Right renal pelvis (tissue), 4 donors: ENCODE measurements at regions not wholly inside any gene's neighbourhood (a gene's known extent, or its start where the extent isn't known, plus 50 kb on each side); places are given as distances from the start of the nearest gene placed in this dataset.

ENCODE experiments used
- DNase-seq, 4 donors: peaks; one replicate each; pipeline ENCODE4 v3.0.0-alpha.2; 2013; ENCODE audit warnings: low read depth in 4 of 4, low spot score in 3 of 4, missing footprints in 1 of 4

- DNase-seq: no peak
Observed at GRCh38 chr2:224325941-224326340, 76.0 kb downstream of the FAM124B start.

GRCh38 chr2:224324604-224325003 lies 77.3 kb downstream of the FAM124B start:
- DNase-seq: no peak

DNA sequence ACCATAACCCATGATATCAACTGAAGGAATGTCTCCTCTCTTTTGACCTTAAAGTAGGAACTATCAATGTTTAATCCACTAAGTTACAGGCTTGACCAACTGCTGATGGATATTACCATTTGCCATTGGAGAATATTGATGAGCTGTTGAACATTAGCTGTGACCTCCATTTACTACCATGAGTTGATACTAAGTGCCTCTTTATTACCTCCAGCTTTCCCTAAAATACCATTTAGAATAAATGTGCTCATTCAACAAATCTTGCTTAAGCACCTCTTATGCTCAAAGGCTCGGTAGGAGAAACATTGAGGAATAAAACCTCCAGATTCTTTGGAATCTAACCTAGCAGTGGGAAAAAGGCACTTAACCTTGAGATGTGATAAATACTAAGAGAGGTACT lies 81.2 kb downstream of the FAM124B start:
- no peak for DNase-seq

DNA sequence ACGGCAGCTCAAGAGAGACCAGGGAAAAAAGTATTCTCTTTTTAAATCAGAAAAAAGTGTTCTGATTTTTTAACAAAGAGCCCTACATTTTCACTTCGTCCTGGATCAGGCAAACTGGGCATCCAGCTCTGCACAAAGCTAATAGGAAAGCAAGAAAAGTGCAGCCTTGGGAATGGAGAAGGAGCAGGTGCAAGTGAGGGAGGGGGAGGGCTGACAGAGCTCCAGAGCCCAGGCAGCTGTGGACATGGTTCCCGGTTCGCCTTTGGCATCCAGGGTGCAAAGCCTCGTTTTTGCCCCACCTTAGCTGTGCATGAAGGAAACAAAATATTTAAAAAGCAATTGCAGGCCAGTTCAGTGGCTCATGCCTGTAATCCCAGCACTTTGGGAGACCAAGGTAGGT lies 82.2 kb downstream of the FAM124B start:
- DNase-seq: no peak

- no peak for DNase-seq
Observed at GRCh38 chr2:224312741-224313140, 89.2 kb downstream of the FAM124B start.

- DNase-seq: no peak
Observed at GRCh38 chr2:224310943-224311625, 90.8 kb downstream of the FAM124B start.

GRCh38 chr2:224309176-224309575 lies 92.7 kb downstream of the FAM124B start:
- DNase-seq: no peak

DNA sequence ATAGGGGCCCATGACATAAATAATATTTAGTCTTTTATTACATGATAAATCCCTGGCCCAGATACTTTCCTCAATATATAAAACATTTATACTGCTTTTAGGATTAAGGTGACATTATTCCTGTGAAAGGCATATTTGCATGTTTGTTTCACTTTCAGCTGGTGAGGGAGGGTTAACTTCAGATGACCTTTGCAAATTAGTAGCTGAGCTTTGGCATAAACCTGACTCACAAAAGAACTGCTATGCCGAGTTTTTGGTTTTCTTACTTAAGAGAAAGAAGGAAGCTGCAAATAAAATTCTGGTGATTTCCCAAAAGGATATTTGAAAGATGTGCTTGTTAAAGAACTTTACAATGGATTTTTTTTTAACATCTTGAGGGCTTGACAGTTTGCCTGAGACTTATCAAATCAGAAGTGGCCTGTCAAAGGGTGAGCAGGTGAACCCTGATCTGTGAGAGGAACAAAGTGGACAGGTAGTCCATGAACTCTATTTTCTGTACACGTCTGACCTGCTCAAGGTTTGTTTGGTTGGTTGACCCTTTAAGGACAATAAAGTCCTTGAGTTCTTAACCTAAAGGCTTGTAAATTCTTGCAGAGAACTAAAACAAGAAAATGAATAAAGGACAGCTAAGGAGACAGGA lies 93.5 kb downstream of the FAM124B start:
- DNase-seq: no peak

GRCh38 chr2:224302952-224303351 lies 99.0 kb downstream of the FAM124B start:
- no peak for DNase-seq

- DNase-seq: no peak
Observed at GRCh38 chr2:224293976-224294375, 107.9 kb downstream of the FAM124B start.

DNA sequence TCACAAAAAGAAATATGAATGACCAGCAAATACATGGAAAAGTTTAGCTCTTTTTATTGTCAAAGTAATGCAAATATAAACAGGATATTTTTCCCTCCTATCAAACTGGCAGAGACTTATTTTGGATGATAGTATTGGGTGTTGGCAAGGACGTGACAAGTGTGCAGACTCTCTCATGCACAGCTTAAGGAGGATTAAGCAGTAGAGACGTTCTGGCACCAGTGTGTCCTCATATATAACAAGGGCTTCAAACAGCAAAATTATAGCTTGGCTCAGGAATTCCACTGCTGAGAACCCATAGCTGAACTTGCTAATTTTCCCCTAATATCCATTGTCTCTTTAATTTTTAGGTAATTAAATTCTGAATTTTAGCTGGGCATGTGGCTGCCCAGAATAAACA lies 114.4 kb downstream of the FAM124B start:
- DNase-seq: no peak

- no peak for DNase-seq
Observed at GRCh38 chr2:224286923-224287322, 115.0 kb downstream of the FAM124B start.

DNA sequence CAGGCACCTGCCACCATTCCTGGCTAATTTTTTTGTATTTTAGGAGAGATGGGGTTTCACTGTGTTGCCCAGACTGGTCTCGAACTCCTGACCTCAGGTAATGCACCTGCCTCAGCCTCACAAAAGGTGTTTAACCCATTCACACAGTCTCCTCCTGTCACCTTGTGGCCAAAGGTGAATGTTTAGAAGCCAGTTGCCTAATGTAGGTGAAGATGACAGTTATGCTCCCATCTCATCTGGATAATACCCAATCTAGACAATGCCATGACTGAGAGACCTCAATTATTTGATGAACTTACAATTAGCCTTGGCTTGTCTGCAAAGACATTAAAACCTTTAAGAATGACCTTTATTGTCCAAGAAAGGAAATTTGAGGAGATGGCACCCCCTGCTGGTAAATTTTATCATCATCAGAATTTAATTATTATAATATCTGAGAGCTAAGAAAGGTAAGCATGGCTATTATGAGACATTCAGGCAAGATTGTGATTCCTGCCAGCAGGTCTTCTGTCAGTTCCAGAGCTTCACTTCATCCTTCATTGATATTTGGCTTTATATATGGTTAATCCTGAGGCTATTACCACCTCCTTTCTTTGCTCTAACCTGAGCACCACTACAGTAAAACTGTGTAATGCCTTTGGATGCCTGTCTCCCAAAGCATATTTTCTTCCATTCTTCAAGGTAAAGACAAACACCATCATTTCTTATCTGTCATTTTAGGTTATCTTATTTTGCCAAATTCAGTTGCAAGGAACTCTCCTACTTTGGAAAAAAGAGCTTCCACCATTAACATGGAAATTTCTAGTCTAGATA lies 117.6 kb downstream of the FAM124B start:
- DNase-seq: no peak

DNA sequence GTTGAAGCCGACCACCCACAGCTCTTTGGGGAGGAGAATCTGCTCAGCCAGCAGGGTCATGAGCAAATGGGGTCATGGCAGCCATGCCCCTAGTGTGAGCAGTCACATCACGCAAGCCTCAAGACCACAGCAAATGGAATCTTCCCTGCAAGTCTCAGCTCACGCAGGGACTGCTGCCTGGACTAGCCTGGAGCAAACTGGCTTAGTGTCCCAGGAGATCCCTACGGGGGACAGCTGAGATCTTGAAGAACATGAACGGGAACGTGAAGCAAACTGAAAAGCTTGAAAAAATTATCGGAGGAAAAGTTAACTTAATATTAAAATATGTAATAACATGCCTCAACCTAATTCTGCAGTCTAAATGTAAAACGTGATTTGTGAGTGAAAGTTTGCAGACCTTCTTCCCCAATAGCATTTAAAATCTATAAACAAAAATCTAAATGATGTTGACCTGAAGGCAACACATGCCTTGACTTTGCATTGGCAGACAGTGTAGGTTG lies 118.4 kb downstream of the FAM124B start:
- no peak for DNase-seq

- no peak for DNase-seq
Observed at GRCh38 chr2:224281374-224281773, 120.5 kb downstream of the FAM124B start.

- no peak for DNase-seq
Observed at GRCh38 chr2:224278531-224278930, 123.4 kb downstream of the FAM124B start.

GRCh38 chr2:224276251-224276650 lies 125.7 kb downstream of the FAM124B start:
- no peak for DNase-seq

- no peak for DNase-seq
Observed at GRCh38 chr2:224272237-224272910, 129.5 kb downstream of the FAM124B start.

GRCh38 chr2:224271617-224272236 lies 130.2 kb downstream of the FAM124B start:
- DNase-seq: no peak

GRCh38 chr2:224268441-224268840 lies 133.5 kb downstream of the FAM124B start:
- DNase-seq: no peak

GRCh38 chr2:224264259-224264658 lies 137.6 kb downstream of the FAM124B start:
- DNase-seq: no peak
